Epithelial cell of proximal tubule (primary cell): ENCODE measurements at regions not wholly inside any gene's neighbourhood (a gene's known extent, or its start where the extent isn't known, plus 50 kb on each side); places are given as distances from the start of the nearest gene placed in this dataset.
"Not testable (repeated sequence)": the region's sequence is repeated elsewhere in the genome, so short reads cannot be mapped to it uniquely, and the experiment has no call there.

Source experiments
- DNase-seq: peaks from one replicate; pipeline ENCODE4 v3.0.0-alpha.2; 2011; ENCODE audit warnings: low read depth
- H3K4me3 ChIP-seq: 2 replicates; pipeline ENCODE4 v1.5.1; 2011; ENCODE audit warnings: low read depth, mild to moderate bottlenecking, low read length
- CTCF ChIP-seq: conservative IDR thresholded peaks from 2 replicates; pipeline ENCODE4 v1.5.1; 2012; ENCODE audit warnings: low read depth, mild to moderate bottlenecking, low read length

DNA sequence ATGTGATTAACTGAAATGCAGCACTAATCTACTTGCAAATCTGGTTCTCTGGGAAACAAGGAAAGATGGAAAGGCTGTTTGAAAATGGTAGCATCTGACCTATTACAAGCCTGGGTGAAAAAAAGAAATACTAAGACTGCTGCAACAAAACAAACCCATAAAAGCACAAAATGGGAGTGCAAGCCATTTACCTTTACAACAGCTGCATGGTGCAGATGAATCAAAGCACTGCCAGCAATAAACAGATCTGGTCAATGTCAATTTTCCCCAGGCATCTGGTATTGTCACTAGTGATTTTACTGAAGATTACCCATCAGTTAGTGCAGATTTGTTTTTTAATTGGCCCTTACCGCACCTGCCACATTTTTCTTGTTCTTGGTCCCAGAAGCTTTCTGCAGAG is 1341.7 kb downstream of the PLA2G4A start:
- TF ChIP-seq CTCF: no peak
- H3K4me3 ChIP-seq: no peak overlapping the region
- no peak for DNase-seq

DNA sequence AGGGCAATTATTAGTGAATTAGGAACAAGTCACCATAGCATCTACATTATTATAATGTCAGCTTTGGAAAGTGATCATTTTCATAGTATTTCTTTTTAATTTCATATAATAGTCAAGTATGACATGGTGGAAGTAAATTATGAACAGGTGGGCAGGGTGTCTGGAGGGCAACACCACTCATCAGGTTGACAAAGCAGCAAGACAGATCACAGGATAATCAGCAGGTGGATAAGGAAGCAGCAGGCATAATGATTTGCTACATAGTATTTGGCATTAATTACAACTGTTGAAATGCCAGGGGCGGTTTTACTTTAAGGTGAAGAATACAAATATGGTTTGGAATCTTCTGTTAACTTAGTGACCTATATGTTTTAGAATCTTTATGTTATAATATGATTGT is 1342.2 kb downstream of the PLA2G4A start:
- no peak for TF ChIP-seq CTCF
- H3K4me3 ChIP-seq: no peak overlapping the region
- DNase-seq: no peak

DNA sequence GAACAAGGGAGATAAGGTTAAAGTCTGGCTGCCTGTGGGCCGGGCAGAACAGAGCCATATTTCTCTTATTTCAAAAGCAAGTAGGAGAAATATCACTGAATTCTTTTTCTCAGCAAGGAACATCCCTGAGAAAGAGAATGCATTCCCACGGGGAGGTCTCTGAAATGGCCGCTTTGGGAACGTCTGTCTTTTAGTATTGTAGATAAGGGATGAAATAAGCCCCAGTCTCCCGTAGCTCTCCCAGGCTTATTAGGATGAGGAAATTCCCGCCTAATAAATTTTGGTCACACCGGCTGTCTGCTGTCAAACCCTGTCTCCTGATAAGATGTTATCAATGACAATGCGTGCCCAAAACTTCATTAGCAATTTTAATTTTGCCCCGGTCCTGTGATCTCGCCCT is 1353.3 kb downstream of the PLA2G4A start:
- DNase-seq, H3K4me3 ChIP-seq: not testable (repeated sequence)

- H3K4me3 ChIP-seq: no peak overlapping the region
- TF ChIP-seq CTCF: peak; percentile 35
- no peak for DNase-seq
Observed at GRCh38 chr1:188188317-188188716, 1359.6 kb downstream of the PLA2G4A start.

- no peak for TF ChIP-seq CTCF
- H3K4me3 ChIP-seq: no peak overlapping the region
- DNase-seq: no peak
Observed at GRCh38 chr1:188194916-188195315, 1366.2 kb downstream of the PLA2G4A start.

DNA sequence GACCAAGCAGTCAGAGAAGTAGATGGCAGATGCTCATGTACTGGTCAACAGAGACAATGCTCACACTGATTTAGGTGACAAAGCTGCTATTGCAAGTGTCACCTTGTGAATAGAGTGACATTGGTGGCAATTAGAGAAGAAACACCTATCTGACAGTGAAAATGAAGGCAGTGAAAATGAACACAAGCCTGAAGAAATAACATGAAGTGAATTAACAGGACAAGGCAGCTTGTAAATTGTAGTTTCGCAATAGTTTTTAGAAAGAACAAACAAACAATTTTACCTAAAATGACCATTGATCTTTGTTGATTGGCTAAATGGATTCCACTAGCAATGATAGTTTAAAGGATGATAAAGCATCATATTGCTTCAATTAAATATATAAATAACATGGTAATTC is 1389.5 kb downstream of the PLA2G4A start:
- DNase-seq: no peak
- no peak for TF ChIP-seq CTCF
- no peak overlapping the region for H3K4me3 ChIP-seq

- no peak for DNase-seq
- H3K4me3 ChIP-seq: no peak overlapping the region
- no peak for TF ChIP-seq CTCF
Observed at GRCh38 chr1:188220051-188220450, 1391.3 kb downstream of the PLA2G4A start.

GRCh38 chr1:188224263-188224662 is 1395.5 kb downstream of the PLA2G4A start:
- no peak for DNase-seq
- TF ChIP-seq CTCF: no peak
- no peak overlapping the region for H3K4me3 ChIP-seq
